Type B pancreatic cell (in vitro differentiated cells): ENCODE measurements at regions not wholly inside any gene's neighbourhood (a gene's known extent, or its start where the extent isn't known, plus 50 kb on each side); places are given as distances from the start of the nearest gene placed in this dataset.

ENCODE experiments used
- DNase-seq: peaks from one replicate; pipeline ENCODE4 v3.0.0; 2021; ENCODE audit warnings: mixed read lengths; ENCODE audit not compliant: unreplicated experiment; ENCODE audit errors: extremely low spot score
- H3K27ac Mint-ChIP-seq: 2 replicates; pipeline ENCODE4 v1.8.0; 2021; ENCODE audit warnings: mild to moderate bottlenecking, mixed read lengths
- H3K27me3 Mint-ChIP-seq: 2 replicates; pipeline ENCODE4 v1.8.0; 2021; ENCODE audit warnings: mixed read lengths
- H3K36me3 Mint-ChIP-seq: 2 replicates; pipeline ENCODE4 v1.8.0; 2021; ENCODE audit warnings: mixed read lengths
- H3K4me1 Mint-ChIP-seq: one replicate; pipeline ENCODE4 v1.8.0; 2021; ENCODE audit warnings: mixed read lengths; ENCODE audit not compliant: unreplicated experiment
- H3K4me3 Mint-ChIP-seq: 2 replicates; pipeline ENCODE4 v1.8.0; 2021; ENCODE audit warnings: mild to moderate bottlenecking, mixed read lengths
- H3K9me3 Mint-ChIP-seq: 2 replicates; pipeline ENCODE4 v1.8.0; 2021; ENCODE audit warnings: mixed read lengths
- CTCF ChIP-seq: fragments of 200-600 bp; sonication (generic); conservative IDR thresholded peaks from 2 replicates; pipeline ENCODE4 v1.5.0; 2021; ENCODE audit warnings: antibody characterized with exemption, mild to moderate bottlenecking

GRCh38 chr10:83037653-83038052 is 1101.7 kb upstream of the GHITM start:
- Mint-ChIP-seq H3K4me3 (no peak overlapping the region), H3K36me3 (no peaks in the 10 kb centered on the region), H3K4me1 (no peaks in the 10 kb centered on the region), H3K27ac (no peak overlapping the region), H3K9me3 (peaks cover 5% of the 10 kb centered on the region), H3K27me3 (peaks cover 5% of the 10 kb centered on the region)
- DNase-seq: no peak
- TF ChIP-seq CTCF: peak; percentile 55

- TF ChIP-seq CTCF: no peak
- H3K4me1 Mint-ChIP-seq: no peaks in the 10 kb centered on the region
- peaks cover 5% of the 10 kb centered on the region for H3K9me3 Mint-ChIP-seq
- no peak overlapping the region for H3K27ac Mint-ChIP-seq
- peaks cover 5% of the 10 kb centered on the region for H3K27me3 Mint-ChIP-seq
- H3K4me3 Mint-ChIP-seq: no peak overlapping the region
- DNase-seq: no peak
- H3K36me3 Mint-ChIP-seq: no peaks in the 10 kb centered on the region
These were observed 1100.7 kb upstream of the GHITM start for GRCh38 chr10:83038631-83039030.

- no peak for DNase-seq
- Mint-ChIP-seq H3K4me3 (no peak overlapping the region), H3K27me3 (no peaks in the 10 kb centered on the region)
These were observed 1093.6 kb upstream of the GHITM start for GRCh38 chr10:83045731-83046130.

GRCh38 chr10:83050815-83051214 is 1088.5 kb upstream of the GHITM start:
- Mint-ChIP-seq H3K9me3 (no peaks in the 10 kb centered on the region), H3K4me3 (no peak overlapping the region), H3K27me3 (no peaks in the 10 kb centered on the region), H3K36me3 (no peaks in the 10 kb centered on the region), H3K4me1 (no peaks in the 10 kb centered on the region), H3K27ac (no peak overlapping the region)
- DNase-seq: no peak
- no peak for TF ChIP-seq CTCF

More at GRCh38 chr10:83045731-83046130, 1093.6 kb upstream of the GHITM start:
- no peak for TF ChIP-seq CTCF
- Mint-ChIP-seq H3K27ac (no peak overlapping the region), H3K9me3 (no peaks in the 10 kb centered on the region), H3K4me1 (no peaks in the 10 kb centered on the region), H3K36me3 (no peaks in the 10 kb centered on the region)

GRCh38 chr10:83062871-83063270 is 1076.4 kb upstream of the GHITM start:
- no peak for TF ChIP-seq CTCF
- Mint-ChIP-seq H3K9me3 (peaks cover 5% of the 10 kb centered on the region), H3K27ac (no peak overlapping the region), H3K4me1 (no peaks in the 10 kb centered on the region), H3K4me3 (no peak overlapping the region), H3K27me3 (no peaks in the 10 kb centered on the region), H3K36me3 (no peaks in the 10 kb centered on the region)
- DNase-seq: no peak

- no peak overlapping the region for H3K4me3 Mint-ChIP-seq
- H3K4me1 Mint-ChIP-seq: peaks cover 12% of the 10 kb centered on the region
- H3K27ac Mint-ChIP-seq: no peak overlapping the region
- H3K9me3 Mint-ChIP-seq: peaks cover 8% of the 10 kb centered on the region
- H3K36me3 Mint-ChIP-seq: no peaks in the 10 kb centered on the region
- no peaks in the 10 kb centered on the region for H3K27me3 Mint-ChIP-seq
- no peak for DNase-seq
- no peak for TF ChIP-seq CTCF
These were observed 1065.8 kb upstream of the GHITM start for GRCh38 chr10:83073472-83073871.
